ENCODE measurements at regions not wholly inside any gene's neighbourhood (a gene's known extent, or its start where the extent isn't known, plus 50 kb on each side); places are given as distances from the start of the nearest gene placed in this dataset.
"Not testable (repeated sequence)": the region's sequence is repeated elsewhere in the genome, so short reads cannot be mapped to it uniquely, and the experiment has no call there.

GRCh38 chr11:82047200-82047599 is 686.5 kb downstream of the FAM181B start:
- no peak for DNase-seq

GRCh38 chr11:82046778-82047177 is 686.9 kb downstream of the FAM181B start:
- no peak for DNase-seq

DNA sequence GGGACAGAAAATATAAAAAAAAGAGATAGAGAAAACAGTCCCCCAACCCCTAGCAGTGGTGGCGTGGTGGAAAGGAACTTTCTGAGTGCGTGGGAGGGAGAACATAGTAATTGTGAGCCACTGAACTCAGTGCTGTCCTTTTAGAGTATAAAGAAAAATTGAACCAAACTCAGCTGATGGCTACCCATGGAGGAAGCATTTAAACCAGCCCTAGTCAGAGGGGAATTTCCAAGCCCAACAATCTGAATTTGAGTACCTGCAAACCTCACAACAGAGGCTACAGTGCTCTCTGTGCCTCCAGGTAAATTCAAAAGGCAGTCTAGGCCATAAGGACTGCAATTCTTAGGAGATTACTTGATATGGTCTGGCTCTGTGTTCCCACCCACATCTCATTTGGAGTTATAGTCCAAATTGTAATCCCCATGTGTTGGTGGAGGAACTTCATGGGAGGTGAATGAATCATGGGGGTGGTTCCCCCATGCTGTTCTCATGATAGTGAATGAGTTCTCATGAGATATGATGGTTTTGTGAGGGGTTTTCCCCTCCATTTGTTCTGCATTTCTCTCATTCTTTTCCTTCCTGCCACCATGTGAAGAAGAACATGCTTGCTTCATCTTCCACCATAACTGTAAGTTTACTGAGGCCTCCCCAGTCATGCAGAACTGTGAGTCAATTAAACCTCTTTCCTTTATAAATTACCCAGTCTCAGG is 687.8 kb downstream of the FAM181B start:
- no peak for DNase-seq

- no peak for DNase-seq
Observed at GRCh38 chr11:82043316-82043715, 690.3 kb downstream of the FAM181B start.

GRCh38 chr11:82041764-82042163 is 691.9 kb downstream of the FAM181B start:
- DNase-seq: no peak

GRCh38 chr11:82038154-82038553 is 695.5 kb downstream of the FAM181B start:
- DNase-seq: no peak

GRCh38 chr11:82034527-82034926 is 699.1 kb downstream of the FAM181B start:
- no peak for DNase-seq

GRCh38 chr11:82027335-82027734 is 706.3 kb downstream of the FAM181B start:
- DNase-seq: not testable (repeated sequence)

DNA sequence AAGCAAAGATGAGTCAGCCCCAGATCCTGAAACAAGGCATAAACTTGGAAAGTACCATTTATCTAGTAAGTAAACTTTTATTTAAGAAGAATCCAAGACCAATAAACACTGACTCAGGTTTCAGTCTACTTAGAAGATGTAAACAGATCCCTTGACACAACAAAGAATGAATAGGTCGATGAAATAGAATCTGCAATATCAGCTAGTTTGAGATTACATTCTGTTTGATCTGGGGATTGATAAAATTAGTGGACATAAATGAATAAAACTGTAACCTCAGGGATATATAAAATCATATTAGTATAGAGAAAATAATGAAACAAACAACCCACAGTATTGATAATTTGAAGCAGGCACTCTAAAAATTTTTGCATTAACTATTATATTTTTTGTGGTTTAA is 708.9 kb downstream of the FAM181B start:
- DNase-seq: no peak

GRCh38 chr11:82012276-82012675 is 721.4 kb downstream of the FAM181B start:
- no peak for DNase-seq

GRCh38 chr11:82009133-82009532 is 724.5 kb downstream of the FAM181B start:
- DNase-seq: no peak

DNA sequence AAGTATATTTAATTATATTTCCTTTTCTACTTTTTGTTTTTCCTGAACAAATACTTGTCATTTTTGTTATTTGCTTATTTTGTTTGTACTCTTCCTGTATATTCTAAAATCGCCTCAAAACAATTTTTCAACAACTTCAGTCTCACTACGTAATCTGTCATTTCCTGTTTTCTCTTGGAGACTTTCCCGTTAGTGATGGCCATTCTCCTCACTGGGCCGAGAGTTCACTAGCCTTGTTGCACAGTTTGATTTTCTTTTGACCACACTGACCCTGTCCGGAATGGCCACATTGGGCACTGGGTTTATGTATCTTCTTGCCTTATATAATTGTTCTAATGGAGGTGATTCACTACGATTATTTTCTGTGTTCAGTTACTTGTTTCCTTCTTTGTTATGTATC is 726.1 kb downstream of the FAM181B start:
- DNase-seq: peak; percentile 14

DNA sequence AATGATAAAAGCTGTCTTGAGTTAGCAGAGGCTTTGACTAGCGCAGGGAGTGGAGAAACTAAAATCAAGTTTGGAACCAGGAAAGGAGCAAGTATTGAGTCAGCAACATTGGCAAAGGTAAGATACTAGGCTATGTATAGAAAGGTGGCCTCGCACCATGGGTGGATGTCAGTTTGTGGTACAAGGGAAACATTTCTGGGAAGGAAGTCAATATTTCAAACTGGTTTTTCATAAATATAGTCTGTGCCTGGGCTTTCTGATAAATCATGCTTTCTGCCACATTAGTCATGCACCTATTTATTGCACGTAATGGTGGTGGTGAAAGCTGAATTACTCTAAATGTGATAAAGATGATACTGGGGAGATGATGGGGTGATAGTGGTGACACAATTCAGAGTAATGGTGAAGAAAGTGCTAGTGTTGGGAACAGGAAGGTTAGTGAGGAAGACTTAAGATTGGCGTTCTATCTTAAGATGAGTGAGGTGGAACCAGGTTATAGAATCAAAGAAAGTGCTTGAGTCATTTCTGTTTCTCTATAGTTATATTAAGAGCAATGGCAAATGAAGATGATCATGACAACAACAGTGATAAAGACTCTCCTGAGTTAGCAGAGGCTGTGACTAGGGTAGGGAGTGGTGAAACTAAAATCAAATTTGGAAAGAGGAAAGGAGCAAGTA is 729.0 kb downstream of the FAM181B start:
- no peak for DNase-seq

DNA sequence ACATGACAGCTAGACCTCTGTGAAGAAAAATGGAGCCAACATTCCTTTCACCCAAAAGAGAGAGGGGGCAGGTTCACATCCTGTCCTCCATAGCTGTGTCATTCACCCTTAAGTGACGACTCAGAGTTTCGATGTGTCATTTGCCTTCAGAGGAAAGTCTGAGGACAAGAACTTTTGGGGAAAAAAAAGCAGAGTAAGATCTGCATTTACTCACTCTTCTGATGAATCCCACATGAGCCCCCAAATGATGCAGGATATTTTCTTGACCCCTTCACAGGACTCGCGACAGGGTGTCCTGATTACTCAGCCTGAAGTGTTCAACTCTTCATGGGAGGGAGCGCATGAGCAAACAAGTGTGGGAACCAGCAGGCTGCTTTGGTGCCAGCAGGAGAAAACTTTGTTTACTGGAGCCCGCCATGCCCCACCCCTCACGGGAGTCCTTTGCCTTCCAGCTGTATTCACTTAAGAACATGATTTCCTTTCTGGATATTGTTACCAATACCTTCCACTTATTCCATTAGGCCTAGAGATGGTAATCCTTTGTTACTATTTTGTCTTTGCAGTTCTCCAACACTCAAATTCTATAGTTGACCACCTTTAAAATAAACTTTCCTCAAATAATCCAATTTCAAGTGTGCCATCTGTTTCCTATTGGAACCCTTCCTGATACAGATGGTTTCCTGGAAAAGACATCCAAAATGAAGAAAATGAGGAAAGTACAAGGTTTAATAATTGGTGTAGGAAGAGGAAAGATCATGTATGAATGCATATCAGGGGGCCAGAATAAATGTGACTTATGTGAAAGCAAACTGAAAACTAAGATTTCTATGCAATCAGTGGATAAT is 729.8 kb downstream of the FAM181B start:
- DNase-seq: no peak

GRCh38 chr11:82003024-82003423 is 730.6 kb downstream of the FAM181B start:
- DNase-seq: no peak

GRCh38 chr11:81995889-81996288 is 737.8 kb downstream of the FAM181B start:
- DNase-seq: no peak

GRCh38 chr11:81993755-81994154 is 739.9 kb downstream of the FAM181B start:
- DNase-seq: no peak

GRCh38 chr11:81990659-81991443 is 742.8 kb downstream of the FAM181B start:
- DNase-seq: no peak

- DNase-seq: no peak
Observed at GRCh38 chr11:81989093-81989492, 744.6 kb downstream of the FAM181B start.

- DNase-seq: no peak
Observed at GRCh38 chr11:81987829-81988472, 745.7 kb downstream of the FAM181B start.

GRCh38 chr11:81986556-81987161 is 747.0 kb downstream of the FAM181B start:
- DNase-seq: no peak

Measured in left kidney (tissue), 1 donor.